NCI-H1105 treated with DMSO at 0.1 percent for 48 hours (cell line): ENCODE measurements at regions not wholly inside any gene's neighbourhood (a gene's known extent, or its start where the extent isn't known, plus 50 kb on each side); places are given as distances from the start of the nearest gene placed in this dataset.

ENCODE experiments used
- DNase-seq: peaks from one replicate; lab custom pipeline; 2025; lab: John Stamatoyannopoulos, UW

- peak; percentile 41 for DNase-seq
These were observed 131.4 kb upstream of the EPHA7 start for GRCh38 chr6:93550551-93551276.

- no peak for DNase-seq
These were observed 130.5 kb upstream of the EPHA7 start for GRCh38 chr6:93549868-93550267.

- DNase-seq = no peak
These were observed 105.5 kb upstream of the EPHA7 start for GRCh38 chr6:93524671-93525451.

GRCh38 chr6:93523365-93523764, 104.0 kb upstream of the EPHA7 start:
- DNase-seq = peak; percentile 29

- DNase-seq = no peak
These were observed 97.1 kb upstream of the EPHA7 start for GRCh38 chr6:93516441-93516840.

GRCh38 chr6:93515736-93516135, 96.4 kb upstream of the EPHA7 start:
- DNase-seq = no peak

GRCh38 chr6:93498713-93499112, 79.4 kb upstream of the EPHA7 start:
- DNase-seq = no peak

- DNase-seq = no peak
These were observed 77.2 kb upstream of the EPHA7 start for GRCh38 chr6:93496548-93496947.

GRCh38 chr6:93494057-93494456, 74.7 kb upstream of the EPHA7 start:
- DNase-seq = no peak

GRCh38 chr6:93474733-93475179, 55.4 kb upstream of the EPHA7 start:
- no peak for DNase-seq

- DNase-seq = no peak
These were observed 51.9 kb upstream of the EPHA7 start for GRCh38 chr6:93471281-93471680.
